H1 (cell line): ENCODE measurements at regions not wholly inside any gene's neighbourhood (a gene's known extent, or its start where the extent isn't known, plus 50 kb on each side); places are given as distances from the start of the nearest gene placed in this dataset.

Source experiments
- CTBP2 ChIP-seq: IDR thresholded peaks from 2 replicates; pipeline ENCODE4 v1.7.0; 2011; ENCODE audit warnings: borderline replicate concordance, mild to moderate bottlenecking, moderate library complexity, mixed read lengths, low read length; ENCODE audit not compliant: insufficient read depth, insufficient read length
- JUND ChIP-seq: IDR thresholded peaks from 2 replicates; pipeline ENCODE4 v1.6.1; 2011; ENCODE audit warnings: mild to moderate bottlenecking, improper control_type of control experiment, low read length
- KDM1A ChIP-seq: fragments of 200-600, 300-600 bp; sonication (generic); IDR thresholded peaks from 2 replicates; pipeline ENCODE4 v1.7.1; 2016; ENCODE audit warnings: mild to moderate bottlenecking, low read length, borderline replicate concordance
- RXRA ChIP-seq: IDR thresholded peaks from 2 replicates; pipeline ENCODE4 v1.6.1; 2011; ENCODE audit warnings: low read depth, mild to moderate bottlenecking, low read length, moderate library complexity; ENCODE audit not compliant: insufficient read depth
- TF ChIP-seq, protein P1 (sequence below): IDR thresholded peaks from 2 replicates; pipeline ENCODE4 v1.6.1; 2012; ENCODE audit warnings: inconsistent platforms

DNA sequence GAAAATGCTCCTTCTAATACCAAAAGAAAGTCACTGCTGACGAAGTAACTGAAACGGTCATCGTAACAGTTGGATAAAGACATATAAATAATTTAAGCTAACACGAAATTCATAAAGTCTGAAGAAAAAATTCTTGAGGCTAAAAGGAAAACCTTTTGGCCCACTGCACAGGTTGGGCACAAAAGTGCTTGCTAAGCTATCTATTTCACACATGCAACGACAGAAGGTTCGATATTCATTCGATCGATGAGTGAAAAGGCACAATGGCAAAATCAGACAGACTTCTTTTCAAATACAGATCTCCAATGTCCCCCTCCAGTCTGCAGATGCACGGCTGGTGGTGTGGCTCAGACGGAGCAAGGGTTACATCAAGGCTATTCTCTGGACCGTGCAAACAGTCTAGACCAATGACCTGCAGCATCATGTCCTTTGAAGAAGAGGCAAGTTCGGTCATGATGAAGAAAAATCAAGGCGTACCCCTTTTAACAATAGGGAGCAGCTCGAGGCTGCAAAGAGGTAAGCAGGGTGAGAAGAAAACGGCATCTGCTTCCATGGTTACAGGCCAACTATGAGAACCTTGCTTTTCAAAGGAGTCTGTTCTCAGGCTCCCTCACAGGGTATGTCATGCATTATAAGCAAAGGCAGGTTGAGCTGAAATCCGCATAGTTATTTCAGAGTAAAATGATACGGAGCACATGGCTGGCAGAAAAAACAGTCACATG is 579.6 kb downstream of the USP25 start (continued):
- no peak for TF ChIP-seq CTBP2
- TF ChIP-seq JUND, result no peak
- TF ChIP-seq KDM1A, result no peak
- TF ChIP-seq, protein P1, sequence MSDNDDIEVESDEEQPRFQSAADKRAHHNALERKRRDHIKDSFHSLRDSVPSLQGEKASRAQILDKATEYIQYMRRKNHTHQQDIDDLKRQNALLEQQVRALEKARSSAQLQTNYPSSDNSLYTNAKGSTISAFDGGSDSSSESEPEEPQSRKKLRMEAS, result no peak
- no peak for TF ChIP-seq RXRA
- TF ChIP-seq, all 59 proteins: peak for 0
